Activated CD4-positive, alpha-beta memory T cell treated with anti-CD3 and anti-CD28 coated beads, Interleukin-2, amount 10 ng/mL, durations not matched to agents 7 days and 5 days (primary cell): ENCODE measurements at regions not wholly inside any gene's neighbourhood (a gene's known extent, or its start where the extent isn't known, plus 50 kb on each side); places are given as distances from the start of the nearest gene placed in this dataset.
"Not testable (repeated sequence)": the region's sequence is repeated elsewhere in the genome, so short reads cannot be mapped to it uniquely, and the experiment has no call there.

ENCODE experiments used
- CTCF ChIA-PET: fragments of 350-600 bp; sonication (Branson Sonifier 250); formaldehyde crosslinking; loops from one replicate; lab custom pipeline; 2021; ENCODE audit warnings: antibody characterized with exemption, inconsistent platforms; lab: Charles Lee
- POLR2A ChIA-PET: fragments of 350-600 bp; sonication (Branson Sonifier 250); formaldehyde crosslinking; loops from one replicate; lab custom pipeline; 2021; ENCODE audit warnings: antibody characterized with exemption; lab: Charles Lee
- DNase-seq: peaks from one replicate; pipeline ENCODE4 v3.0.0-alpha.2; 2020
- H3K27ac Mint-ChIP-seq: one replicate; pipeline ENCODE4 v1.8.0; 2021; ENCODE audit warnings: mild to moderate bottlenecking, mixed read lengths
- H3K27me3 Mint-ChIP-seq: one replicate; pipeline ENCODE4 v1.8.0; 2021; ENCODE audit warnings: mixed read lengths
- H3K36me3 Mint-ChIP-seq: one replicate; pipeline ENCODE4 v1.8.0; 2021; ENCODE audit warnings: low read depth, mixed read lengths
- H3K4me1 Mint-ChIP-seq: one replicate; pipeline ENCODE4 v1.8.0; 2021; ENCODE audit warnings: mixed read lengths
- H3K4me3 Mint-ChIP-seq: one replicate; pipeline ENCODE4 v1.8.0; 2021; ENCODE audit warnings: mild to moderate bottlenecking, mixed read lengths
- H3K9me3 Mint-ChIP-seq: one replicate; pipeline ENCODE4 v1.8.0; 2021; ENCODE audit warnings: mixed read lengths

DNA sequence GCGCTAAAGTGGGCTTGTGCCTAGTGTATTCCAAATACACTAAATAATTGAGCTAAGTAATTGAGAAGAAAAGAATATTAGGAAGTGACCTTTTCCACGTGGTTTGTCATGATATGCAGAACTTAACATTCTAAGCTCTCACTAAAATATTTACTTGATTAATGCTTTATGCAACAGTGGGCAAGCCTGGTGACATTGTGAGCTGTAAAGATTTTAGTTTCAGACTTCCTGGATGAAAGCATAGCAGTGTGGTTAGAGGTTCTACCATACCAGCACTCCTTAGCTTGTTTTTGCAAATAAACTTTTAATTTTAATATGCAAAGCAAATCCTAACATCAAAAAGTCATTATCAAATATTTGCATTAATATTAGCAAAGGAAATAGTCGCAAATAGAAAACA is 1065.1 kb upstream of the SPRY2 start:
- peaks cover 3% of the 10 kb centered on the region for H3K9me3 Mint-ChIP-seq
- H3K4me1 Mint-ChIP-seq, result no peaks in the 10 kb centered on the region
- no peak overlapping the region for H3K27ac Mint-ChIP-seq
- CTCF ChIA-PET, result no interaction called here
- no peak overlapping the region for H3K4me3 Mint-ChIP-seq
- DNase-seq, result no peak
- POLR2A ChIA-PET, result no interaction called here
- H3K36me3 Mint-ChIP-seq, result no peaks in the 10 kb centered on the region
- no peaks in the 10 kb centered on the region for H3K27me3 Mint-ChIP-seq

DNA sequence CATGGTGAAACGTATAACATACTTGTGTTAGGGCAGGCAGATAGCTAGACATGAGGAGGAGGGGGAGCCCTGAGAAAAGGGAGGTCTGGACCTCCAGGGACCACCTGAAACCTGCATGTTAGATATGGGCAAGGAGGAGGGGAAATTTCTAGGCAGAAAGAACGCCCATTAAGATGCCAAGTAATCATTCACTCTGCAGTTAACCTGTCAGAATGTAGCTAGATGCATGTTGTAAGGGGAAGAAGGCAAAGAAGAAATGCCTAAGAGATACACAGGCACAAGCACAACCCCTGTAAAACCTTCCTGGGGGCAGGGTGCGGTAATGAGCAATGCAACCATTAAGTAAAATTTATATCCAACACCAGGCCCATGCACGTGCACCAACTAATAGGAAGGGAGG is 1055.3 kb upstream of the SPRY2 start:
- no peak for DNase-seq
- Mint-ChIP-seq H3K27ac (no peak overlapping the region), H3K4me1 (no peaks in the 10 kb centered on the region), H3K9me3 (peaks cover 13% of the 10 kb centered on the region), H3K4me3 (no peak overlapping the region), H3K36me3 (no peaks in the 10 kb centered on the region), H3K27me3 (no peaks in the 10 kb centered on the region)
- POLR2A ChIA-PET, result no interaction called here
- CTCF ChIA-PET, result no interaction called here

DNA sequence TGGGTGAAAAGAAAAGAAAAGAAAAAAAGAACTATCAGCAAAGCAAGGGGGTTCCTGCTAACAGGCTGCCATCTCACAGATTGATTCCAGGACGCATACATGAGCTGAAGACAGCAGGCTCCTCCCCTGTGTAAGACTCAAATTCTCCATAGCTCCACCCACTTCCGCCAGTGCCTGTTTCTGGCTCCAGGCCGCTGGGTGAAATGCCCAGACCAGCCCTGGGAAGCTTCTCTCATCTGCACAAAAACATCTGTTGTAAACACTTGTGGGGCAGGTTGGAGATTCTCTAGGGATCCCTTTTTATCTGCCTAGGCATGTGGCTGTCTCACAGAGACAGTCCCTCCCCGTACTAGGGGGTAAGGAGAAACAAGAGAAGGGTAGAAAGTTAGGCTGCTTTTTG is 1054.4 kb upstream of the SPRY2 start:
- Mint-ChIP-seq H3K36me3 (no peaks in the 10 kb centered on the region), H3K4me3 (no peak overlapping the region), H3K27ac (no peak overlapping the region), H3K4me1 (no peaks in the 10 kb centered on the region), H3K27me3 (no peaks in the 10 kb centered on the region), H3K9me3 (peaks cover 13% of the 10 kb centered on the region)
- ChIA-PET POLR2A (no interaction called here), CTCF (no interaction called here)
- DNase-seq, result no peak

DNA sequence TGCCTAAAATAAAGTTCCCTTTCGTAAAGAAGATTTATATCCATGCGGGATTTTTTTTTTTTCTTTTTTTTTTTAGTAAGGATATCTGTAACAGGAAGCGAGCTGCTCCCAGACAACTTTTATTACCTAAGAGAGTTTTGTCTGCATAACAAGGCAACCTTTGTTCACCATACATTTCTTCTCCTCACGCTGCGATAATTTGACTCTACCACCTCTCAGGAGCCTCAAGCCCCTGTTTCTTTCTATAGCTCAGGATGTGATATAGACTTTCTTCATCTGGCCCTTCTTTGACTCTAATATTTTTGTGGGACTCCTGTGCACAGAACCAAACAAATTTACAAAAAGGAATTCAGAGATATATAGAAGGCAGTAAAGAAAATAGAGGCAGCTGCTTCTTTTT is 1053.7 kb upstream of the SPRY2 start:
- CTCF ChIA-PET, result no interaction called here
- no peaks in the 10 kb centered on the region for H3K27me3 Mint-ChIP-seq
- peaks cover 18% of the 10 kb centered on the region for H3K9me3 Mint-ChIP-seq

DNA sequence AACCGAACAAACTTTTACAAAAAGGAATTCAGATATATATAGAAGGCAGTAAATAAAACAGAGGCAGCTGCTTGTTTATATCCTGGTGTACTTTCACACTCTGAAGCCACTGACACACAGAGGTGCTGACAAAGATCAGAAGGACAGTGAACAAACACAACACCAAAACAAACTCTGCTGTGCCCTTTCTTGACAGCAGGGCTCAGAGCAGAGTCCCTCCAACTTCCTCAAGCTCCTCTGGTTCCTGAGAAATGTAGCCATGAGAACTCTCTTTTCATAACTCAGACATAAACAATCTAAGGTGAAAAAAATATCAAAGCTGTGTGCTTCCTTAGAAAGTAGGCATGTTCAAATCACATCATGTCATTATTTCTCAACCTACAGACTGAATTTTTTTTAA is 1052.8 kb upstream of the SPRY2 start:
- CTCF ChIA-PET, result no interaction called here
- Mint-ChIP-seq H3K27ac (no peak overlapping the region), H3K4me3 (no peak overlapping the region), H3K9me3 (peaks cover 16% of the 10 kb centered on the region), H3K36me3 (no peaks in the 10 kb centered on the region), H3K27me3 (no peaks in the 10 kb centered on the region), H3K4me1 (no peaks in the 10 kb centered on the region)
- DNase-seq, result no peak
- POLR2A ChIA-PET, result no interaction called here

More for the DNA sequence above, 1053.7 kb upstream of the SPRY2 start:
- H3K4me1 Mint-ChIP-seq, result no peaks in the 10 kb centered on the region
- POLR2A ChIA-PET, result no interaction called here
- H3K36me3 Mint-ChIP-seq, result no peaks in the 10 kb centered on the region
- H3K4me3 Mint-ChIP-seq, result no peak overlapping the region
- no peak for DNase-seq
- no peak overlapping the region for H3K27ac Mint-ChIP-seq

DNA sequence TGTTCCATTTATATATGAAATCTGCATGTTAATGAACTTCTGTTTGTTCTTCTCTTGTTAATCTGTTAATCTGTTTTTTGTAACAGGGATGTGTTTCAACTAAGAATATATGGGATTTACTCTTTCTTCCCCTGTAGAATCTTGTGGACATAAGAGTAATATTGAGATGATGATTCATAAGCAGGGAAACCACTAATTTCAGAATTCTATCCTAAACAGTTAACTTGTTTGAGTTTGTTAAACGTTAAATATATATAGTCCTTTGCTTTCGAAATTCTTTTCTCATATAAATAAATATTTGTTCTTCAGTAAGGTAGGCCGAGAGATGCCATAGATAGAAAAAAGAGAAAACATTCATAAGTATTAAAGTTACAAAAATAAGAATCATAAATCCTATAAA is 1052.2 kb upstream of the SPRY2 start:
- DNase-seq, result no peak
- CTCF ChIA-PET, result no interaction called here
- POLR2A ChIA-PET, result no interaction called here
- Mint-ChIP-seq H3K36me3 (no peaks in the 10 kb centered on the region), H3K4me1 (no peaks in the 10 kb centered on the region), H3K9me3 (peaks cover 16% of the 10 kb centered on the region), H3K27me3 (no peaks in the 10 kb centered on the region), H3K4me3 (no peak overlapping the region), H3K27ac (no peak overlapping the region)

DNA sequence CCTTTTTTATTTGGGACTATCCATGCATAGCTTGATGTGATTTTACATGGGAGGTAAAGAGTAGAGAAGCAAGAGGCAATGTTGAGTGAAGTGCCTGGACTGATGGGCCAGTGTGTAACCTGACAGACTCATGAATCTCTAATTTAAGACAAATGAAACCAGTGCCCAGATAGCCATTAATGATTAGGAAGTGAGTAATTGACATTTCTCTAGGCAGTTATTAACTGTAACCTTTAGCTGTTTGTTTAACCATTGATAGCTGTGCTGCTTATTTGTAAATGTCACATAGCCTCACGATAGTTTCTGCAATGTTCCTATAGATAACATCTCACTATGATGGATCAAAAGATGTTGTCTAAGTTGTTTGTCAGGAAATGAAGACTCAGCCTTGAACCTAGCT is 1047.5 kb upstream of the SPRY2 start:
- H3K4me3 Mint-ChIP-seq, result no peak overlapping the region
- peaks cover 10% of the 10 kb centered on the region for H3K9me3 Mint-ChIP-seq
- no peaks in the 10 kb centered on the region for H3K36me3 Mint-ChIP-seq
- H3K27me3 Mint-ChIP-seq, result no peaks in the 10 kb centered on the region
- no peaks in the 10 kb centered on the region for H3K4me1 Mint-ChIP-seq
- POLR2A ChIA-PET, result no interaction called here
- DNase-seq, result no peak
- CTCF ChIA-PET, result no interaction called here
- H3K27ac Mint-ChIP-seq, result no peak overlapping the region

DNA sequence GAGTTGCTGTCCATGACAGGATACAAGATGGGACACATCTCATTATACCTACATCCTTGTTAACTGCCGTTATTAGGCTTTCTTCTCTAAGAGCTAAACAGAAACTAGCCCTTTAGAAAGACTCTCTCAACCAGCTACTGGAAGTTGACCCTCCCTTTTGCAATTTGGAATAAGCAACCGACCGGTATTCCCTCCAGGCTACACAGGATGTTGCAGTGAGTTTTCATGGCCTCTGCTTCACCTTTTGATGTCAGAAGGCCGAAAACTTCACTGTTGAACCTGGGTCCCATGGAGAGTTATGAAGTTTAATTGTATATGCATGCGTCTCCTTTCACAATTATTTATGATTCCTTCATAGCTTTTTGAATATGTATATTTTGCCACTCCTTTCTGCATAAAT is 1042.5 kb upstream of the SPRY2 start:
- Mint-ChIP-seq H3K27me3 (no peaks in the 10 kb centered on the region), H3K4me1 (no peaks in the 10 kb centered on the region), H3K27ac (no peak overlapping the region), H3K9me3 (no peaks in the 10 kb centered on the region), H3K4me3 (no peak overlapping the region), H3K36me3 (no peaks in the 10 kb centered on the region)
- POLR2A ChIA-PET, result no interaction called here
- CTCF ChIA-PET, result no interaction called here
- DNase-seq, result no peak

DNA sequence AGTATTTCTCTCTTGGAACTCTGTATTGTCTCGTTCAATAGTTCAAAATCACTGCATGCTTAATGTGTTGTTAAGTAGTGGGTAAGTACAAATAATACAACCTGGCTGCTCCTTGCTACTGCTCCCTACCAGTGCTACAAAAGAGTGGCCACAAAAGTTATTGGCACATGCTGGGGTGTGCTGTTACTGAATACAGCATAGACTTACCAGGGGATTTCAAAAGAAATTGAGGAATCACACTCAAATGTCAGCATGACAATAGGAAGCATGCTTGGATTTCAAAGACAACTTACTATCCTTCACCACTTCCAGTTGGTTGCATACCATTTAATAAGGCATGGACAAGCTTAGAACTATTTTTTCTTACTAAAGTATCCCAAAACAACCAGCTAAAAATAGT is 1041.3 kb upstream of the SPRY2 start:
- Mint-ChIP-seq H3K27ac (no peak overlapping the region), H3K36me3 (no peaks in the 10 kb centered on the region), H3K4me1 (no peaks in the 10 kb centered on the region), H3K9me3 (no peaks in the 10 kb centered on the region), H3K4me3 (no peak overlapping the region), H3K27me3 (no peaks in the 10 kb centered on the region)
- POLR2A ChIA-PET, result no interaction called here
- CTCF ChIA-PET, result no interaction called here
- no peak for DNase-seq

DNA sequence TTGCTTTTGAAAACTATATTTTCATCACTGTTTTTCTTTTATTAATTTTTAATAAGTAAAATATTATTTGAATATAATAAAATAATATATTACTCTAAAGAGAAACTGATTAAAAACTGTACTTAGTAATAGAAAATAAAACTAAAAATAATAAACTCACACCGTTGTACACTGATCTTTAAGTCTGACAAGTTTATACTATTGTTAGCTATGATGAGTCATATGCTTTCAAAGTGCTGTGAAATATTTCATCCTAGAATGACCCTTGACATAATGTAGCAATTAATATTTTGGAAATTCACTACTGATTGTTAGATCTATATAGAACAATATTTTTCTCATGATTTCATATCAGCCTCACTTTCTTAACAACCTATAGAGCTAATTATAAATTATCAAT is 1040.6 kb upstream of the SPRY2 start:
- CTCF ChIA-PET, result no interaction called here
- Mint-ChIP-seq H3K9me3 (no peaks in the 10 kb centered on the region), H3K27me3 (no peaks in the 10 kb centered on the region), H3K4me1 (no peaks in the 10 kb centered on the region), H3K27ac (no peak overlapping the region), H3K36me3 (no peaks in the 10 kb centered on the region), H3K4me3 (no peak overlapping the region)
- no peak for DNase-seq
- POLR2A ChIA-PET, result no interaction called here

DNA sequence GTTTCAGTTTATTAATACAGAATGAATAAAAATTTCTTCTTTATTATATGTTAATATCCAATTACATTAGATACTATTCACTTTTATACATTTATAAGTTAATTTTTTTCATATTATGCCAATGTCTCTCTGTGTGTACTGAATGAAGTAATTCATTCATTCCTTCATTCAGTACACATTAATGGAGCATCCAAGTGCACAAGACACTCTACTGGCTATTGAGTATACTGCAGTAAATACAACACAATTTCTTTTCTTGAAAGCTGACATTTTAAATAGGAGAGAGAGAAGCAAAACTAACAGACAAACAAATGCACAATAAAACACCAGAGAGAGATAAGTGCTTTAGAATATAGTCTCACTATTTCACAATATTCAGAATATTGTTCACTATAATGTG is 1038.3 kb upstream of the SPRY2 start:
- Mint-ChIP-seq H3K27ac (no peak overlapping the region), H3K27me3 (no peaks in the 10 kb centered on the region), H3K9me3 (no peaks in the 10 kb centered on the region), H3K4me3 (no peak overlapping the region), H3K36me3 (no peaks in the 10 kb centered on the region), H3K4me1 (no peaks in the 10 kb centered on the region)
- POLR2A ChIA-PET, result no interaction called here
- DNase-seq, result no peak
- CTCF ChIA-PET, result no interaction called here

DNA sequence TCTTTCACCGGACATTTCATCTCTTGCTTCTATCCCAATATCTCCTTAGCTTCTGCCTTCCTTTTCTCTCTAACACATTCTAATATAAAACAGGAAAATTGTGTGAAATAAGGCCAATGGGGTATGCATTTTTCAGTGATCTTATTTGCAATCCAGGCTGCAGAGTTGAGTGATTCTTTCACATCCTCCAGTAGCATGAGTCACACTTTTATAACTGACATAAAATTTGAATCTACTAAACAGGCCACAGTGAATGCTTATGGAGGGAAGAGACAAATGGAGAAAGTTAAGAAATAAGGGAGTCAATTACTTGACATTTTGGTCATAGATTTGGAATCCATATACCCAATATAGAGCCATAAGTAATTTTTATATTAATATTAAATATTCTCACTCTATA is 1037.0 kb upstream of the SPRY2 start:
- DNase-seq, result no peak
- Mint-ChIP-seq H3K9me3 (no peaks in the 10 kb centered on the region), H3K36me3 (no peaks in the 10 kb centered on the region), H3K27ac (no peak overlapping the region), H3K27me3 (no peaks in the 10 kb centered on the region), H3K4me3 (no peak overlapping the region), H3K4me1 (no peaks in the 10 kb centered on the region)
- ChIA-PET CTCF (no interaction called here), POLR2A (no interaction called here)

DNA sequence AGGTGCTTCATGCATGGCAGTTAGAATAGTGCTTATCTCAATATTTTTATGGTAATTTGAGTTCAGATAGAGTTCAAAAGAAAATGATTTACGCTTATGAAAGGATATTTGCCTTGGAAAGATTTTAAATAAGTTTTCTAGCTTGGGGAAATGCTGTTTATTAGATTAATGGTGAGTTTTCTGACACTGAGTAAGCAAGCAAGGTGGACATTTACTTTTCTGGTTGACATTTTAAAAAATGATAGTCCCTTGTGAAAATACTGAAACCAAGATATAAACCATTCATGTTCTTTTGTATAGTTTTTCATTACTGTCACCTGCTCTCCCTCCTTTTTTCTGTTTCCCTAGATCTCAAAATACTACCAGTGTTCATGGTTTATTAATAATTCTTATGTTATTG is 1034.8 kb upstream of the SPRY2 start:
- no peaks in the 10 kb centered on the region for H3K36me3 Mint-ChIP-seq
- no peaks in the 10 kb centered on the region for H3K4me1 Mint-ChIP-seq
- H3K9me3 Mint-ChIP-seq, result no peaks in the 10 kb centered on the region
- no peaks in the 10 kb centered on the region for H3K27me3 Mint-ChIP-seq
- CTCF ChIA-PET, result no interaction called here
- no peak overlapping the region for H3K4me3 Mint-ChIP-seq
- no peak overlapping the region for H3K27ac Mint-ChIP-seq
- POLR2A ChIA-PET, result no interaction called here
- no peak for DNase-seq

DNA sequence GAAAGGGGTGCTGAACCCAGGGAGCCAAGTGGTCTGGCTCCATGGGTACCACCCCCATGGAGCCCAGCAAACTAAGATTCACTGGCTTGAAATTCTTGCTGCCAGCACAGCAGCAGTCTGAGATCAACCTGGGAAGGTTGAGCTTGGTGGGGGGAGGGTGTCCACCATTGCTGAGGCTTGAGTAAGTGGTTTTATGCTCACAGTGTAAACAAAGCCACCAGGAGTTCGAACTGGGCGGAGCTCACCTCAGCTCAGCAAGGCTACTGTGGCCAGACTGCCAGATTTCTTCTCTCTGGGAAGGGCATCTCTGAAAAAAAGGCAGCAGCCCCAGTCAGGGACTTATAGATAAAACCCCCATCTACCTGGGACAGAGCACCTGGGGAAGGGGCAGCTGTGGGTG is 1021.8 kb upstream of the SPRY2 start:
- H3K27me3 Mint-ChIP-seq, H3K27ac Mint-ChIP-seq, DNase-seq, POLR2A ChIA-PET, H3K4me3 Mint-ChIP-seq, H3K9me3 Mint-ChIP-seq, H3K4me1 Mint-ChIP-seq, H3K36me3 Mint-ChIP-seq, CTCF ChIA-PET: not testable (repeated sequence)

DNA sequence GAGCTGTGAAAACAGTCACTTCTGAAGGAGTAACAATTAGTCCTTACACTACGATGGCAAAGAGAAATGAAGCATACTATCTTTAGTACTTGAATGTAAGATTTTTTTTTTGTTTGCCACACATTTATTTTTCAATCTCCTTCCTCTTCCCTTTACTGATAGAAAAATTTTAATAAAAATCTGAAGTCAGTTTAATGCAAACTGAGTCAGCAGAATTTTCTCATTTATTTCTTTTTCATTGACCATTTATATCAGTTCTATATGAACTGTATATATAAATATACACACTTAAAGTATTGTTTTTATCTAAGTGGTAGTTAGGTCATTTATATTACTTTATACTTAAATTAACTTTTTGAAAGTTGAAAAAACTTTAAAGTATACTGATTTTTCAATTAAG is 1009.1 kb upstream of the SPRY2 start:
- CTCF ChIA-PET, result no interaction called here
- H3K4me3 Mint-ChIP-seq, result no peak overlapping the region
- H3K36me3 Mint-ChIP-seq, result no peaks in the 10 kb centered on the region
- POLR2A ChIA-PET, result no interaction called here
- H3K27me3 Mint-ChIP-seq, result no peaks in the 10 kb centered on the region
- no peak overlapping the region for H3K27ac Mint-ChIP-seq
- DNase-seq, result no peak
- no peaks in the 10 kb centered on the region for H3K4me1 Mint-ChIP-seq
- H3K9me3 Mint-ChIP-seq, result peaks cover 5% of the 10 kb centered on the region
